ENCODE measurements at regions not wholly inside any gene's neighbourhood (a gene's known extent, or its start where the extent isn't known, plus 50 kb on each side); places are given as distances from the start of the nearest gene placed in this dataset.

DNA sequence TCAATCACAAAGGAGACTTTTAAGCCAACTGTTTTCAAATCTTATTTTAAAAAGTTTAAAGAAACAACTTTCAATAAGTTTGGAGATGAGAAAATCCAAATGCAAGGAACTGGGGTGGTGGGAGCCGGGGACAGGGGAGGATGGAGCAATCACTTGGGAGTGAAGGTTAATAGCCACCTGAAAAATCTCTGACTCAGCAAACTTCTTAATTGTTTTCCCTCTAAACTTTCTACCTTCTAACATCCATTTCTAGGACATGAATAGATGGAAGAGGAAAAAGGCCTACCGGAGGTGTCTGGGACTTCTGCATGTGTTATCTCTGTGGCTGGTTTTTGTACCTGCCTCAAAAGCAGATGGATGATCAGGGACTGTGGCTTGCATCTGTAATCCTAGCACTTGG lies 360.6 kb downstream of the OSTF1 start:
- no peak for DNase-seq (ENCODE audit: low read depth)
- no peak overlapping the region for H3K4me3 ChIP-seq (ENCODE audit: control insufficient read depth, low read depth, low read length)
- TF ChIP-seq, protein P1, sequence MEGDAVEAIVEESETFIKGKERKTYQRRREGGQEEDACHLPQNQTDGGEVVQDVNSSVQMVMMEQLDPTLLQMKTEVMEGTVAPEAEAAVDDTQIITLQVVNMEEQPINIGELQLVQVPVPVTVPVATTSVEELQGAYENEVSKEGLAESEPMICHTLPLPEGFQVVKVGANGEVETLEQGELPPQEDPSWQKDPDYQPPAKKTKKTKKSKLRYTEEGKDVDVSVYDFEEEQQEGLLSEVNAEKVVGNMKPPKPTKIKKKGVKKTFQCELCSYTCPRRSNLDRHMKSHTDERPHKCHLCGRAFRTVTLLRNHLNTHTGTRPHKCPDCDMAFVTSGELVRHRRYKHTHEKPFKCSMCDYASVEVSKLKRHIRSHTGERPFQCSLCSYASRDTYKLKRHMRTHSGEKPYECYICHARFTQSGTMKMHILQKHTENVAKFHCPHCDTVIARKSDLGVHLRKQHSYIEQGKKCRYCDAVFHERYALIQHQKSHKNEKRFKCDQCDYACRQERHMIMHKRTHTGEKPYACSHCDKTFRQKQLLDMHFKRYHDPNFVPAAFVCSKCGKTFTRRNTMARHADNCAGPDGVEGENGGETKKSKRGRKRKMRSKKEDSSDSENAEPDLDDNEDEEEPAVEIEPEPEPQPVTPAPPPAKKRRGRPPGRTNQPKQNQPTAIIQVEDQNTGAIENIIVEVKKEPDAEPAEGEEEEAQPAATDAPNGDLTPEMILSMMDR (conservative IDR thresholded peaks at IDR 0.05; ENCODE audit: control insufficient read depth, insufficient read depth, low read depth, low read length): no peak

DNA sequence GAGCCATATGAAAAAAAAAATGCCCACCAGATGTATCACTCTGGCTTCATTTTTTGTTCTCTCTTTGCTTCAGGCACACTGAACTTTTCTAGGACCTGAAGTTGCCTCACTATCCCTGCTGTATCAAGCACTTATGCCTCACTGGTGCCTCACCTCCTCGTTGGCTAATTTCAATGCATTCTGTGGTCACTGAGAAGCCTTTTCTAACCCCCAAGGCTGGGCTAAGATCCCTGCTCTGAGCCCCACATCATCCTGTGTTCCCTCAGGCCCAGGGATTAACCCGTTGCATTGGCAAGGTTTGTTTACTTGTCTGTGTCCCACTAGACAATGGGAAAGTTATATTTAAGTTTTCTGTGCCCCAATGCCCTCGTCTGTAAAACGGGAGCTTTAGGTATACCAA lies 362.7 kb downstream of the OSTF1 start:
- no peak overlapping the region for H3K4me3 ChIP-seq (ENCODE audit: control insufficient read depth, low read depth, low read length)
- TF ChIP-seq, protein P1 (conservative IDR thresholded peaks at IDR 0.05; ENCODE audit: control insufficient read depth, insufficient read depth, low read depth, low read length): no peak
- DNase-seq (ENCODE audit: low read depth): no peak

- TF ChIP-seq, protein P1 (conservative IDR thresholded peaks at IDR 0.05; ENCODE audit: control insufficient read depth, insufficient read depth, low read depth, low read length): no peak
- no peak overlapping the region for H3K4me3 ChIP-seq (ENCODE audit: control insufficient read depth, low read depth, low read length)
- DNase-seq (ENCODE audit: low read depth): peak; percentile 4
These were observed 363.2 kb downstream of the OSTF1 start for GRCh38 chr9:75451505-75451904.

DNA sequence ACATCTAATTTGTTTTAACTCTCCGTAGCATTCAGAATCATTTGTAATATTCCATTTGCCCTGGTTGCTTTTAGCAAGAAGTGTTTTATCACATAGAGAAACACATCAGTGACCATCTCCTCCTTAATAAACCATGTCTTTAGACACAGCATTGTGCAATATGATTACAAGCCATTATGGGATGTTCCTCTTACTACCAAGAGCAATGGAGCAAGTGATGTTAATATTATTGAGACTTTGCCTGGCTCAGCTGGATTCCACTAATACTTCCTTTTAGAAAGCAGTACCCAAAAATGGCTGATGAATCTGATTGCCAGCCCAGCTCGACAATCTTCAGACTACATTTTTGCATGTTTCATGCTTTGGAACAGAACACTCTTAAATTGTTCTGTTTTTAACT lies 364.2 kb downstream of the OSTF1 start:
- no peak for DNase-seq (ENCODE audit: low read depth)
- no peak overlapping the region for H3K4me3 ChIP-seq (ENCODE audit: control insufficient read depth, low read depth, low read length)
- TF ChIP-seq, protein P1 (conservative IDR thresholded peaks at IDR 0.05; ENCODE audit: control insufficient read depth, insufficient read depth, low read depth, low read length): no peak

GRCh38 chr9:75454043-75454442 lies 365.7 kb downstream of the OSTF1 start:
- DNase-seq (ENCODE audit: low read depth): no peak
- TF ChIP-seq, protein P1 (conservative IDR thresholded peaks at IDR 0.05; ENCODE audit: control insufficient read depth, insufficient read depth, low read depth, low read length): no peak

DNA sequence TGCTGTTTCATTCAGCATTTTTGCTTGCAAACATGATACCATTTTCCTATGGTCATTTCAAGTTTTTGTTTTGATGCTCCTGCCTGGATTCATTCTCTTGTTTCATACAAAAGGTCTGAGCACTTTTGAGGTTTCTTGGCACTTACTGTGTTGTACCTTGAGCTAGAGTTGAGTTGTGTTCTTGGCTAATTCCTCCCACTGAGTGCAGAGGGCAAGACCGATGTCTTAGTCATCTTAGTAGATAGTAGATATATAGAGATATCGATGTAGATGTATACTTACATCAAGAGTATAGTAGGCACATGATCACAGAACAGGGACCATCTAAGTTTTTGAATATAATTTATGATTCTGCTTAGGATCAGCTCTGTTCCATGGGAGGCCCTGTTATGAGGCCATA lies 366.6 kb downstream of the OSTF1 start:
- no peak for DNase-seq (ENCODE audit: low read depth)
- TF ChIP-seq, protein P1 (conservative IDR thresholded peaks at IDR 0.05; ENCODE audit: control insufficient read depth, insufficient read depth, low read depth, low read length): no peak
- H3K4me3 ChIP-seq (ENCODE audit: control insufficient read depth, low read depth, low read length): no peak overlapping the region

More at GRCh38 chr9:75454043-75454442, 365.7 kb downstream of the OSTF1 start:
- no peak overlapping the region for H3K4me3 ChIP-seq (ENCODE audit: control insufficient read depth, low read depth, low read length)

- H3K4me3 ChIP-seq (ENCODE audit: control insufficient read depth, low read depth, low read length): no peak overlapping the region
- DNase-seq (ENCODE audit: low read depth): peak; percentile 50
- TF ChIP-seq, protein P1 (conservative IDR thresholded peaks at IDR 0.05; ENCODE audit: control insufficient read depth, insufficient read depth, low read depth, low read length): no peak
These were observed 367.2 kb downstream of the OSTF1 start for GRCh38 chr9:75455444-75455921.

Measured in fibroblast of mammary gland (primary cell).